GM19240 (cell line): ENCODE measurements at regions not wholly inside any gene's neighbourhood (a gene's known extent, or its start where the extent isn't known, plus 50 kb on each side); places are given as distances from the start of the nearest gene placed in this dataset.

Experiments used
- DNase-seq: peaks from one replicate; pipeline ENCODE4 v3.0.0; 2011; ENCODE audit warnings: low spot score; ENCODE audit not compliant: insufficient read length

- DNase-seq, result no peak
These were observed 541.4 kb upstream of the ZNF462 start for GRCh38 chr9:106321394-106322180.

GRCh38 chr9:106322706-106323245, 540.2 kb upstream of the ZNF462 start:
- no peak for DNase-seq

- no peak for DNase-seq
These were observed 538.8 kb upstream of the ZNF462 start for GRCh38 chr9:106324053-106324585.

GRCh38 chr9:106324591-106325280, 538.2 kb upstream of the ZNF462 start:
- DNase-seq, result no peak

- no peak for DNase-seq
These were observed 536.5 kb upstream of the ZNF462 start for GRCh38 chr9:106326493-106326892.

- DNase-seq, result no peak
These were observed 529.5 kb upstream of the ZNF462 start for GRCh38 chr9:106333481-106333880.

GRCh38 chr9:106334081-106334480, 528.9 kb upstream of the ZNF462 start:
- no peak for DNase-seq

- DNase-seq, result no peak
These were observed 523.1 kb upstream of the ZNF462 start for GRCh38 chr9:106339882-106340281.

- DNase-seq, result no peak
These were observed 512.2 kb upstream of the ZNF462 start for GRCh38 chr9:106350777-106351176.

- DNase-seq, result no peak
These were observed 506.0 kb upstream of the ZNF462 start for GRCh38 chr9:106356924-106357323.

- no peak for DNase-seq
These were observed 504.6 kb upstream of the ZNF462 start for GRCh38 chr9:106358331-106358730.

- DNase-seq, result no peak
These were observed 486.3 kb upstream of the ZNF462 start for GRCh38 chr9:106376689-106377088.

- no peak for DNase-seq
These were observed 479.9 kb upstream of the ZNF462 start for GRCh38 chr9:106383072-106383471.

GRCh38 chr9:106387965-106388364, 475.0 kb upstream of the ZNF462 start:
- DNase-seq, result no peak

- no peak for DNase-seq
These were observed 469.7 kb upstream of the ZNF462 start for GRCh38 chr9:106393226-106393625.

- DNase-seq, result no peak
These were observed 462.8 kb upstream of the ZNF462 start for GRCh38 chr9:106400170-106400569.

- no peak for DNase-seq
These were observed 462.0 kb upstream of the ZNF462 start for GRCh38 chr9:106400950-106401349.

GRCh38 chr9:106403081-106403480, 459.9 kb upstream of the ZNF462 start:
- no peak for DNase-seq

- DNase-seq, result no peak
These were observed 458.8 kb upstream of the ZNF462 start for GRCh38 chr9:106404137-106404536.

- DNase-seq, result no peak
These were observed 457.0 kb upstream of the ZNF462 start for GRCh38 chr9:106405871-106406435.

GRCh38 chr9:106414042-106414441, 448.9 kb upstream of the ZNF462 start:
- no peak for DNase-seq

GRCh38 chr9:106417685-106418084, 445.3 kb upstream of the ZNF462 start:
- no peak for DNase-seq
